HT-29 (cell line): ENCODE measurements at regions not wholly inside any gene's neighbourhood (a gene's known extent, or its start where the extent isn't known, plus 50 kb on each side); places are given as distances from the start of the nearest gene placed in this dataset.
"Not testable (repeated sequence)": the region's sequence is repeated elsewhere in the genome, so short reads cannot be mapped to it uniquely, and the experiment has no call there.

ENCODE experiments used
- DNase-seq: peaks from one replicate; pipeline ENCODE4 v3.0.0-alpha.2; 2015; ENCODE audit warnings: low spot score

DNA sequence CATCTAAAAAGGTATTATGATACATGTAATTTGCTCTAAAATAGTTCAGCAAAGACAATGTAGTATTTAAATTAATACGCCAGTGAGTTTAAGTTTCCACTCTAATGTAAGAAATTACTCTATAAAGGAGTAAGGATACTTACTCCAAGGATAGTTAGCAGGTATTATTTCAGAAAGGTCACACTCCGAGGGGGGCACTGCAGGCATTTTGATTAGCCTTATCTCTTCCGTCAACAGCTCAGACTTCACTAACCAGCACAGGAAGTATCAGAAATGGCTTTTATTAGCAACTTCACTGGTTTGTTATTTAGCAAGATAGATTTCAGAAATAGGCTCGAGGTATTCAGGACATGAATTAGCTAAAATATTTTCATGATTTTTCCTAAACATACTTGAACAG, 127.0 kb downstream of the COX18 start:
- DNase-seq, result no peak

DNA sequence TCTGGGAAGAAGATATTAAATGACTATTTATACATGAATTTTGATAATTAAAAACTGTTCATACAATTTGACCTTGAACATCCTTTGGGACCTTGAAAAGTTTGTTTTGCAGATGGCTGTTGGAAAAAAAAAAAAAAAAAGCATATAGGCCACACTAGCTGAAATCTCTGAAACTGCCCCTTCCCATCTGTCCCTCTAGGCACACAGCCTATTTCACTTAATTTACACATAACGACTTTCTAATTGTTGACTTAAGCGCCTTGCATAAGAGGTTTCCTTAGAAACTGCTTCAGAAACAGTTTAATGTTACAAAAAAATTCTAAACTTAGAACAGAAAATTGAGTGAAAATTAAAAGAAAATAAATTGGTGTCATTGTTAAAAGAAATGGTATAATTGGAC, 131.0 kb downstream of the COX18 start:
- DNase-seq, result no peak

DNA sequence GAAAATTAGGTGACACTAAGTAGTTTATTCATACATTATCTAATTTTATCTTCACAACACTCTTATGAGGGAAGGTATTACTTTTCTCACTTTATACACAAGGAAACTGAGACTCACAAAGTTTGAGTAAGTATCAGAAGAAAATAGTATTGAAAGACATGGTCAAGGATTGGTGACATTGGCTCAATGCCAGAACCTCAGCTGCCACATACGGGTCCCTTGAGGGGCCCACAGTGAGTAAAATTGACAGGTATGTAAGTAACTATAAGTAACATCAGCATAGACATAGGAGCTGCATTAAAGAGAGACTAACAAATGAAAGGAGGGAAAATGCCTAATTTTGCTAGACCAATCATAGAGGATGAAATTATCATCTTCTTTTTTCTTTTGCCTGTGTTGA, 134.1 kb downstream of the COX18 start:
- no peak for DNase-seq

DNA sequence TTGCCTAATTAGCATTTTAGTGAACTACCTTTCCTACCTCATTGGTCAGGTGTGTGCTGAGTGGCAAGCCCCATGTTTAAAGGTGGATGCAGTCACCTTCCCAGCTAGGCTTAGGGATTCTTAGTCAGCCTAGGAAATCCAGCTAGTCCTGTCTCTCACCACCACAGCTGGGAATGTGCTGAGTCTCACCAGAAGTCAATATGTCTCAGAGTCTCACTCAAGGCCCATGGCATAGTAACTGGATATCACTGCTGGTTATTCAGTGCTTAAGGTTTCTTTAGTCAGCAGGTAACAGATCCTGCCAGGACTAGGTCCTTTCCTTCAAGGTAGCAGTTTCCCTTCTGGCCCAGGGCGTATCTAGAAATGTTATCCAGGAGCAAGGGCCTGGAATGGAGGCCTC, 136.5 kb downstream of the COX18 start:
- no peak for DNase-seq

DNA sequence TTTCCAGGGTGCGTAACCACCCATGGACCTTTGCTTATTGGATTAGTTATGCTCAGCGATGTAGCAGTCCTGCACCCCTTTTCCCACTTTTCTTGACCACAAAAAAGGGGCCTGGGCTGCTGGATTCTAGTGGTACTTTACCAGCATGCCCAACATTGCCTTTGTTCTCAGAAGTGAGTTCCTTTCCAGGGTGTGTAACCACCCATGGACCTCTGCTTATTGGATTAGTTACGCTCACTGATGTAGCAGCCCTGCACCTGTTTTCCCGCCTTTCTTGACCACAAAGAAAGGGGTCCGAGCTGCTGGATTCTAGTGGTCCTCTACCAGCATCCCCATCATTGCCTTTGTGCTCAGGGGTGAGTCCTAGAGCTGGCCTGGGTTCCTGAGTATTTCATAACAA, 138.2 kb downstream of the COX18 start:
- DNase-seq, result no peak

DNA sequence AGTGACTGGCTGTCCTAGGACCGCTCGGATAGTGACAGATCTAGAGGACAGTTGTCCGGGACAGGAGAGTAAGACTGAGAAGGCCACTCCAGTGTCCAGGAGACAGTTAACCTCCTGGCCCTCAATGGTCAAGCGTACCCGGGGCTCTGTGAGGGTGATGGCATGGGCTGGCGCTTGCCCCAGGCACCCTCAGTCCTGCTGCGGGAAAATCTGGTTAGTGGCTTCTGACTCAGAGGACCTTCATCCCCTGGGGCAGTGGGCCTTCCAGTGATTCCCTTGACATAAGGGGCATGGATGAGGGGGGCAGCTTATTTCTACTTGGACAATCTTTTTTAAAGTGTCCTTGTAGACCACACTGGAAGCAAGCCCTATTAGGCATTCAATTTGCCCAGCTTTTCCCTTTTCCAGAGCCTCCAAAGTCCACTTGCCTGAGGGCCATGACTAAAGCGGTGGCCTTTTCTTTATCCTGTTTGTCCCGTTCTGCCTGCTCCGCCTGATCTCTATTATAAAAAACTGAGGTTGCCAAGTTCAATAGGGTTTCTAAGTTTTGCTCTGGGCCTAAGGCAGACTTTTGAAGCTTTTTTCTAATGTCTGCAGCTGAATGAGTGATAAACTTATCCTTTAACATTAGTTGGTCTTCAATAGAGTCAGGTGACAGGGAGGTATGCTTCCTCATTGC, 139.8 kb downstream of the COX18 start:
- not testable (repeated sequence) for DNase-seq

DNA sequence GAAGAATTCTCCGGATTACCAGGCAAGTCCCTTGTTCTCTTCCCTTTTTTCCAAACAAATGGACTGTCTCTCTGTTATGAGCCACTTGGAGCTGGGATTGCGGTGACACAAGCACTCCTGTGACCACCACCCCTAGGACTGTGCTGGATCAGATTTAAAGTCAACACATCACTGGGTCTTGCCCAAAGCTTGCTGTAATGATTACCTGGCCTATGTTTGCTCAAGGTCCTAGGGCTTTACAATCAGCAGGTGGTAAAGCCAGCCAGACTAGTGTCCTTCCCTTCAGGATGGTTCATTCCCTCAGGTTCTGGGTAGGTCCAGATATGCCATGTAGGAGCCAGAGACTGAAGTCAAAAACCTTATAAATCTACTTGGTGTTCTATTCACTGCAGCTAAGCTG, 144.7 kb downstream of the COX18 start:
- no peak for DNase-seq

DNA sequence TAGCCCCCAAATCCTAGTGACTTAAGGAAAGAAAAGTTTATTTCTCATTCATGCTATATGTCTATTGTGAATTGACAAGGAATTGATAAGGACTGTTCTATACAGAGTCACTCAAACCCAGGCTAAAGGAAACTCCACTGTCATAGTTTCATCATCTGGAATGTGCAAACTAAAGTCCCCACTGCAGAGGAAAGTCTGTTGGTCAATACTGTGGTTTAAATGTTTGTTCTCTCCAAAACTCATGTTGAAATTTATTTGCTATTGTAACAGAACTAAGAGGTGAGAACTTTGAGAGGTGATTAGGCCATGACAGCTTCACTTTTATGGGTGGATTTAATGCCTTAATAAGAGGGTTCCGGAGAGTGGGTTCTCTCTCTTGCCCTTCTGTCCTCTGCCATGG, 149.6 kb downstream of the COX18 start:
- DNase-seq, result no peak

DNA sequence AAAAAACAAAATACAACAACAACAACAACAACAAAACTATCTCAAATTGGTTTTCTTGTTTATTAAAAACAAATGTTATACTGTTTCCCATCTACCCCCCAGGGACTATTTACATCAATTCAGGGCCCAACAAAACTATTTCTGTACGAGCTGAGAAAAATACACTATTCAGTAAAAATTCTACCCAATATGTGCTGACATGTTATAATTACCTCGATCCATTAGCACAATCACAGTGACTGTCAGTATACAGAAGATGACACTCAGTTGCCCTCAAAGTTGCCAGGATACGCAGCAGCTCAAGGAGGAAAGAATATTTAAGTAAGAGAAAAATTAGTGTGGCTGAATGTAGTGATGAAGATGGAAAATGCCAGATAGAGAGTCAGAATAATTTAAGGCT, 150.1 kb downstream of the COX18 start:
- DNase-seq, result no peak

DNA sequence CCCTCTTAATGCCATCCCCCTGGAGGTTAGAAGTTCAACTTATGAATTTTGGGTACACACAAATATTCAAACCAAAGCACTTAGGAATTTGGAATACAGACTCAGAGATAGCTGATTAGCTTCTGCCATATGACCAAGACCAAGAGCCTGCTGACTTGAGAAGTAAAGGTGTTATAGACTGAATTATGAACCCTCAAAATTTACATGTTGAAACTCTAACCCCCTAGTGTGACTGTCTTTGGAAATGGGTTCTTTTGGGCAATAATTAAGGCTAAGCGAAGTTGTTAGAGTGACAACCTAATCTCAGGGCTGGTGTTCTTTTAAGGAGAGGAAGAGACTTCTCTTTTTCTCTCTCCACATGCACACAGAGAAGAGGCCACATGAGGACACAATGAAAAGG, 151.2 kb downstream of the COX18 start:
- DNase-seq, result no peak

DNA sequence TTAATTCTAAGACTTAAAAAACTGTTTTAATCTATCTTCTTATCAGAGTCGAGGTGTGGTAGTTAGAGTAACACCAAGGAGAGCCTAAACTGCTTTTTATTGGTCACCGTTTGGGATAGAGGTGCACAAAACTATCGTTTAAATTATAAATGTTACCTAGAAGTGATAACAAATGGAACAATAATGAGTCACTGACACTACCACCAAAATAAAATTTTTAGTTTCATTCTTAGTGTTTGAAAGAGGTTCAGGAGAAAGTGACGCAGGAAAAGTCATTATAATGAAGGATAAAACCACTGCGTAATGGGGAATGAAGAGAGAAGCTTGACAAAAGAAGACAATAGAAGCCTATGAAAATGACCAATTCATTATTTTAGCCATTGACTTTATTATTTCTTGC, 158.2 kb downstream of the COX18 start:
- no peak for DNase-seq

DNA sequence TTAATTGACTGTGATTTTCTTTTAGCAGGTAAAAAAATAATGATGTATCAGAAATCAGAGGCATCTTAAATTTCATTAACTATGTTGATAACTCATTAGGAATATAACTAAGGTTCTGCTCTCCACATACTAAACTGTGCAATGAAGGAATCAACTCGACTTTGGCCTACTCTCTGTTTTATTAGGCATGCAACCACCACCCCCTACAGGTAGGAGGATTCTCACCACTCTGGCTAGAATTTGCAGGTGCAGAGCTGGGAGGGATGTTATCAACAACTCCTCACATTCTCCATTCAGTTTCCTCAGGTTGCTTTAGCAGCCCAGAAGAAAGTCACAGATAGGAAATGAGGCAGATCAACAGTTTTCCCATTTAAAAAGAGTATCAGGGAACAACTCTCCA, 160.1 kb downstream of the COX18 start:
- DNase-seq, result peak; percentile 49

DNA sequence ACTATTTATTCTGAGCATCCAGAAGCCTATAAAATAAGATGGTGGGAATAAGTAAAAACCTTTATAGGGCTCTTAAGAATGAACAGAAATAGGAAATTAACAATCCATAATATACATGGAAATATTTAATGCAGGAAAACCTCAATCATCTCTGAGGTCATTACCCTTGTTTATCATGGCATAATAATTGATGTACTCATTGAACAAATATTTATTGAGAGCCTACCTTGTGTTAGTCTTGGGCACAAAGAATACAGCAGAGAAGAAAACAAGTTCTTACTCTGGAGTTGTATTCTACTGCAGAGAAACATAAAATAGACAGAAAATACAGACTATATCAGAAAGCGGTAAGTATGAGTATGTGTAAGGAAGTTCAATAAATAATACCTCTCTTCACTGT, 167.2 kb downstream of the COX18 start:
- no peak for DNase-seq

DNA sequence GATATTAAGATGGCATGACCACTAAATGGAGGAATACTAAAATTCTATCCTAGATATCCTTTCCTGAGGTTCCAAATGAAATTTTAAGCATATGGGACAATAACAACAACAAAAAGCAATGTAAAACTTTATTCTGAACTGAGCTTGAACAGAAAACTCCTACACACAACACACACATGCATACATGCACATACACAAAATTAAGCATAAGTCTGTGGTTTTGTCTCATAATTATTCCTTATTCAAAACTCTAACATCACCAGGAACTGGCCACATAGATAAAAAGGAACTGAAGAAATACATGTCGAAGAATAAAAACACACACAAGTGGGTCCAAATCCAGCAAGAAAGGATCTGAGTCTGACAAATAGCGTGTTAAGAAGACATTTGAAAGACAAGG, 168.0 kb downstream of the COX18 start:
- DNase-seq, result no peak

DNA sequence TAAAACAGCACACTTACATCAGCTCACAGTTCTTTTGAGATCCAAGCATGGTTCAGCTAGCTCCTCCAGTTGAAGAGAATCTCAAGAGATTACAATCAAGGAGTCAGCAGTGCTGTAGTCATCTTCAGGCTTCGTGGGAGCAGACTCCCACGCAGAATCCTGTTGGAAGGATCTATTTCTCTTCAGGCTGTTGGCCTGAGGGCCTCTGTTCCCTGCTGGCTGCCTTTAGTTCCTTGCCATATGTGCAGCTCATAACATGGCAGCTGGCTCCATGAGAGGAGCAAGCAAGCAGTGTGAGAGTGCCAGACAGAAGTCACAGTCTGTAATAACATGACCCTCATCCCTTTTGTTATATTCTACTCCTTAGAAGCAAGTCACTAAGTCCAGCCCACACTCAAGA, 168.6 kb downstream of the COX18 start:
- DNase-seq, result no peak

DNA sequence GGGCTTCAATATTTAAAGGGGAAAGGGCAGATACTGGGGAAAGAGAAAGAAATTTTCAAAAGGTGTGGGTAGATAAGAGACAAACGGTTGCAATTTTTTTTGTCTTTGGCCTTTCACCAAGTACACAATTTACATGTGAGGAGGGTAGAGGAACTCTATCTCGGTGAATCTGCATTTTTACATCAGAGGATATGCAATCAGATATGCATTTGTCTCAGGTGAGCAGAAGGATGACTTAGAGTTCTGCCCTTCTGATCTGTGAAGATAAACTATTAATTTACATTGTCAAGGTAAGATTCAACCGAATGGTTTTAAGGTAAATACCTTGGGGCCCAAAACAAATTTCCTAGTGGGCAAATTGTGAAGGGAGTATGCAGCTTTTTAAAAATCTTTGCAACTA, 169.9 kb downstream of the COX18 start:
- DNase-seq, result no peak

DNA sequence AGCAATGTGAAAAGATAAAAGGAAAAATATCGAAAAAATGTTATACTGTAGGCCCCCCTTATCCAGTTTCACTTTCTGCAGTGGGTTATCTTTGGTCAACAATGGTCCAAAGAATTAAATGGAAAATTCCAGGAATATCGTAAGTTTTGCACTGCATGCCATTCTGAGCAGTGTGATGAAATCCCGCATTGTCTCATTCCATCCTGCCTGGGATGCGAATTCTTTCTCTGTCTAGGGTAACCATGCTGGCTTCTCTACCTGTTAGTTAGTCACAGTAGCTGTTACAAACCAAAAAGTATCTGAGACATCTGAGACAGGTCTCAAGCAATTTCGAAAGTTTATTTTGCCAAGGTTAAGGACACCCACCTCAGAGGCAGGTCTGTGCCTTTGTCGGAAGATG, 170.3 kb downstream of the COX18 start:
- DNase-seq, result no peak

DNA sequence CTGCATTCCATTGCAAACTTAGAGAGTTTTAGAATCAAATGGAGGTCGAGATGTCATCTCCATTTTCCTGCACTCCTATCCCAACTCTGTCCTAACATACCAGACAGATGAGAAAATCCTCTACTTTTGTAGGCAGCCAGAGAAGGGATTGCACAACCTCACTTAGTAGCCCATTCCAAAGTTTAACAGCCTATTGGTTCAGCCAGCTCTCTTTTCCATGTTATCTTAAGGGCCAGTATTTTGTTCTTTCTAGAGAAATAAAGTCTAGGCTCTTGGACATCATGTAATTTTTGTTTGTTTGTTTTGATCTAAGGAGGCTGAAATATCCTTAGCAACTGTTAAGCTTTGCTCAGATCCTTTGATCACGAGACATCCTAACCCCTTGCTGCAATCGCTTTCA, 173.0 kb downstream of the COX18 start:
- DNase-seq, result no peak

DNA sequence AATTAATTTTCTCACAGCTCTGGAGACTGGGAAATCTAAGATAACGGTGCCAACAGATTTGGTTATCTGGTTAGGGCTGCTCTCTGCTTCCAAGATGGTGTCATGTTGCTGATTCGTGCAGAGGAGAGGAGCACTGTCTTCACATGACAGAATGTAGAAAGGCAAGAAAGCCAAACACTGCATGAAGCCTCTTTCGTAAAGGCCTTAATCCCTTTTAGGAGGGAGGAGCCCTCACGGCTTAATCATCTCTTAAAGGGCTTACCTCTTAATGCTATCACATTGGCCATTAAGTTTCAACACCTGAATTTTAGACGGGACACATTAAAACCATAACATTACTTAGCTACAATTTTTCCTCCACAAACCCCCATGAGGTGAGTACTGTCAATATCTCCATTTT, 174.1 kb downstream of the COX18 start:
- no peak for DNase-seq

DNA sequence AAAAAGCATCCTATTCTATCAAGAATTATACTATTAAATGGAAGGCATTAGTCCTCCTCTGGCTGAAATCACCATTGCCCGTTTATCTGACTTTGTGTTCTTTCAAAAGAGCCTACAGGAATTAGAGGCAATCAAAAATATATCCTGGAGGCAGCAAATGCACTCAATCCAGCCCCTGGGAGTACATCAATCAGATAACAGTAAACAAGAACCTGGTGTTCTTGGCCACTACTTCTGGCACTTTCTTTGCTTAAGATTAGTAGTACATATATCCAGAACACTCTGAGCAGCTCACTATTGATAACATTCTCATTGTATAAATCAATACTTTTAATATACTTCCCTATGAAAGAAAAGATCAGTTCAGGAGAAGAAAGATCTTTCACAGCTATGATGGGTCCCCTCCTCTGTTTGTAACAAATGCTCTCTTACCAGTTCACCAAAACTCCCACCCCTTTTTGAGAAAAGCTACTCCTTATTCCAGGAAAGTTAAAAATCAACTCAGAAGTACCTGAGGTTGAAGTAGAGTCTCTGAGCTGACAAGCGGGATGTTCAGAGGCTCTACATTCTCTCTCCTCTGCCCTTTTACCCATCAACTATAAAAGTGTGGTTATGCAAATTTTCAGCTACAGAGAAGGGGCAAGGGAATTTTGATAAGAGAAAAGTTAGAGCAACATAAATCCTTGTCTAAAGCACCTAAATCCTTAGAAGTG, 176.0 kb downstream of the COX18 start:
- DNase-seq, result no peak

DNA sequence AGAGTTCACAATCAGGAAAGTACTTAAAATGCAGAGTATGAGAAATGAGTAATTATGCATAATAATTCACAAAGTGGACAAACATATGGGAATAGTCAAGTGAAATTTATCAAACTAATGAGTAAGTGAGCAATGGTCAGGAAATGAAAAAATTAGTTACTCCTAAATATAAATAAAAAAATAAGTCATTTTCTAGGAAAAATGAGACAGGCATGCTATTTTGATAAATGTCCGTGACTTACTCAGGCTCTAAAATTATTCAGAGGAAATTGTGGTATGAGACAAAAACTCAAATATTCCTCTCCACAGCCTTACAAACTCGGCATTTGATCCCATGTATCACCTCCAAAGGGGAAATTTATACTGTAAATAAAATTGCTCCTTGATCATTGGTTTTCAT, 181.2 kb downstream of the COX18 start:
- DNase-seq, result no peak

DNA sequence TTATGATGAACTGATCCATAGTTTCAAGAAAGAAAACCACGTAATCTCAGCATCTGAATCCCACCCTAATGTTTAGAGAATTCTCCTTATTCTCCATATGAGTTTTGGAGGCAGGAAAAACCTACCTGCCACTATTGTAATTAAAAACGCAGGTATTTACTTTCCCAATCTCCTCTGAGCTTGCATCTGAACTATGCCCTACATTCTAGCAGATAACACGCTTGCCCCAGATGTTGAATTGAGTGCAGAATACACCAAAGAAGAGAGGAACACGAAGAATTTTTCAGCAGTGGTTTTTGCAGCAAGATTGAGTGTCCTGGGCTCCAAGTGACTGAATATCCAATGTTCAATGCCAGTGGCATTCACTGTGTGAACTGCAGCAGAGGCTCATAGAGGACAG, 182.4 kb downstream of the COX18 start:
- DNase-seq, result no peak

DNA sequence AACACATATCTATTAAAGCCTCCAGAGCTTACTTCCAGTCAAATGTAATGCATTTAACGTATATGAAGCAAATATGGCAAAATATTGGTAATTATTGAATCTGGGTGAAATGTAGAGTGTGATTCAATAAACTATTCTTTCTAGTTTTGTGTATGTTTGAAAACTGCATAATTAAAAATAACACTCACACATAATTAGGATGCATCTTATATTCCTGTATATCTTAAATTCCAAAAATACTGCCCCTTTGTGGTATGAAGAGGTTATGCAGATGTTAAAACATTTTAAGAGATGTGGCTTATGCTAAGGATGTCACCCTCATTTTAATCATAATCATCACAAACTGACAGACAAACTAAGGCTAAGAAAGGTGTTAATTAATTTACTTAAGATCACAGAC, 182.9 kb downstream of the COX18 start:
- peak; percentile 33 for DNase-seq

DNA sequence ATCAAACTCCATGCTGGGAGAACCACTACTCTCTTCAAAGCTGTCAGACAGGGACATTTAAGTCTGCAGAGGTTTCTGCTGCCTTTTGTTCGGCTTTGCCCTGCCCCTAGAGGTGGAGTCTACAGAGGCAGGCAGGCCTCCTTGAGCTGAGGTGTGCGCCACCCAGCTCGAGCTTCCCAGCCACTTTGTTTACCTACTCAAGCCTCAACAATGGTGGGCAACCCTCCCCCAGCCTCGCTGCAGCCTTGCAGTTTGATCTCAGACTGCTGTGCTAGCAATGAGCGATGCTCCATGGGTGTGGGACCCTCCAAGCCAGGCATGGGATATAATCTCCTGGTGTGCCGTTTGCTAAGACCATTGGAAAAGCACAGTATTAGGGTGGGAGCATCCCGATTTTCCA, 185.3 kb downstream of the COX18 start:
- DNase-seq, result not testable (repeated sequence)
